ENCODE measurements at regions not wholly inside any gene's neighbourhood (a gene's known extent, or its start where the extent isn't known, plus 50 kb on each side); places are given as distances from the start of the nearest gene placed in this dataset.
A peak's percentile ranks its signal among the peaks of the same experiment; 100 is the strongest.

- DNase-seq (ENCODE audit: low spot score): peak; percentile 49
These were observed 95.1 kb upstream of the PLET1 start for GRCh38 chr11:112355726-112356125.

DNA sequence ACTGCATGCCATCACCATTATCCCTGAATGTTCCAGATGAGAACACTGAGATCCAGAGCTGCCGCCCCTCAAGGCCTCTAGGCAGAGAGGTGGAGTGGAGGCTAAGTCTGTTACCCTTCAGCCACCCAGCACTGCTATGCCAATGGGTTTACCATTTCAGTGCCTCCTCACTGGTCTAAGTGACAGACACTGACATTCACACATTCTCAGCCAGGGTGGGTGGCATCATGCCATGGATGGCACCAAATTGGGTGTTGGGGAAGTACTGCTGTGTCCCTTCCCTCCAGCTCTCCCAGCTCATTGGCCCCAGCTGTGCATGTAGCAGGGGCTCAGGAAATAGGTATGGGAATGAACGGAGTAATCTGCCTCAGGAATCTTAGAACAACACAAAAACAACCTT lies 96.8 kb upstream of the PLET1 start:
- DNase-seq (ENCODE audit: low spot score): no peak

- no peak for DNase-seq (ENCODE audit: low spot score)
These were observed 100.7 kb upstream of the PLET1 start for GRCh38 chr11:112361396-112361795.

DNA sequence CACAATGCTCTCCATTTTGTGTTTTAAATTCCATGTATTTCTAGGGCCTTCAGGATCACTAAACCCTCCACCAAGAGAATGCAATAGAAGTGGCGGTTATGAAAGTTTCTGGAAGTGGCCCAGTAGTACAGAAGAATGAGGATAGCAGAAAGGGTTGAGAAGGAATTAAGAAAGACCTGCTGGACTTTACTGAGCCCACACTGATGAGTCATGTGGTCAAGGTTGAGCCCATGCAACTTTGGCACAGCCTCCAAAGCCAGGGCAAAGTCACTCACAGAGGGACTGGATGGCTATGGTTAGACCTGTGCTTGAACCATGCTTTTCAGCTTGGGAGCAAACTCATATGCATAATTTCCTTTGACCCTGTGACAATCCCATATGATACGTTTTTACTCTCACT lies 102.9 kb upstream of the PLET1 start:
- no peak for DNase-seq (ENCODE audit: low spot score)

- no peak for DNase-seq (ENCODE audit: low spot score)
These were observed 104.4 kb upstream of the PLET1 start for GRCh38 chr11:112364962-112365481.

DNA sequence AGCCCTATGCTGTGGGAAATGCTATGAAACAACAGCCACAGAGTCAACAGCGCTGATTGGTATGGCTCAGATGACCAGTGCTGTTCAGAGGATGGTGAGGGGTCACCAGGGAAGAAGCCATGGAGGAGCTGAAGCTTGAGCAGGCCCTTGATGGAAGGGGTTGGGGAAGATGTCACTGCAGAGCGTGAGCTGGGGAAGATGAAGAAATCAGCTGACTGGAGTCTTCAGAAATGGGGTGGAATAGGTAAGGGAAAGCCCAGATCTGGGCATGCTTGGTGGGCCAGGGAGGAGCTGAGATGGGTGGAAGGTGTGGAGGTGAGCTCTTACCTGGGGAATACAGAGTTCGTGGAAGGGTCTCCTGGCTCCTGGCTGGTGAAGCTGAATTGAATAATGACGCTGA lies 105.4 kb upstream of the PLET1 start:
- DNase-seq (ENCODE audit: low spot score): no peak

GRCh38 chr11:112366777-112367176 lies 106.1 kb upstream of the PLET1 start:
- no peak for DNase-seq (ENCODE audit: low spot score)

- no peak for DNase-seq (ENCODE audit: low spot score)
These were observed 106.8 kb upstream of the PLET1 start for GRCh38 chr11:112367461-112367860.

GRCh38 chr11:112367895-112368294 lies 107.2 kb upstream of the PLET1 start:
- no peak for DNase-seq (ENCODE audit: low spot score)

DNA sequence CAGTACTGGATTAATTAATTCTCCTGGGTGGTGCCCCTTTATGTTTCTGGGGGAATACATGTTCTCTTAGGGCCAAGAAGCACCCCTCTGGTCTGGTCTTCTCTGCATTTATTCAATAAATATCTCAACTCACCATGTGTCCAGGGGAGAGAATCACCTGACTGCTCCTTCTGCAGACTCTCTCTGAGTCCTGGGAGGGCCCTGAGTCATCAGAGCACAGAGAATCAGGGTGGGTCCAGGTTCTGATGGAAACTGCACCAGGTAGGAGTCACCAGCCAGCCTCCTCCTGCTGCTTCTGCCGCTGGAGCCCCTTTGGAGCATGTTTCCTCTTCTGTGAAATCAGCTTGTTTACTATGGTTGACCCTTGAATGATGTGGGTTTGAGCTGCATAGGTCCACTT lies 107.7 kb upstream of the PLET1 start:
- DNase-seq (ENCODE audit: low spot score): no peak

- DNase-seq (ENCODE audit: low spot score): no peak
These were observed 108.7 kb upstream of the PLET1 start for GRCh38 chr11:112369374-112369773.

DNA sequence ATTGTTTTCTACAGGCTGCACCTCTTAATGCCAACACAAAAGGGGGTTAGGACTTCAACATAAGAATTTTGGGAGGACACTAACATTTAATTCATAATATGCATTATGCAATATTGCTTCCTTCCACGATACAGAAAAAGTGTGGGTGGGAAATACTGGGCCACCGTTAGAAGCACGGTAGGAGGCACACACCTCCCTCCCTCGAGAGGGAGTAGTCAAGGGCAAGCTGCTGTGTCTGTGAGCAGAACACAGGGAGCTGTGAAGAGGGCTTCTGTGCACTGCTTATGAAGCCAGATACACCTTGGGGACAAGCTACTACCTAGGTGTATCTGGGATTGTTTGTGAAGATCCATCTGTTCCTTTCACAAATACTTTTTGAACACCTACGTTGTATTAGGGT lies 109.3 kb upstream of the PLET1 start:
- DNase-seq (ENCODE audit: low spot score): no peak

- no peak for DNase-seq (ENCODE audit: low spot score)
These were observed 114.0 kb upstream of the PLET1 start for GRCh38 chr11:112374486-112375140.

DNA sequence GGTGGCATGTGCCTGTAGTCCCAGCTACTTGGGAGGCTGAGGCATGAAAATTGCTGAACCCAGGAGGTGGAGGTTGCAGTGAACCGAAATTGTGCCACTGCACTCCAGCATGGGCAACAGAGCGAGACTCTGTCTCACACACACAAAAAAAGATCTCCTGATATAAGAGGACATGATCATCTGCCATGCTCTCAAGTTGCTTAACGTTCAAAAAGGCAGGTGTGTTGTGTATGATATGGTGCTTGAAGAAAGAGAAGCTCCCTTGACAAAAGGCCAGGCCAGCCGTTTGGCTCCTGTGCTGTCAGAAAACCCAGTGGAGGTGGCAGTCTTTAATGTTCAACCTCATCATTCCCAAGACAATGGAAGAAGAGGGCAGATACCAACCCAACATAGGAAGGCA lies 117.3 kb upstream of the PLET1 start:
- no peak for DNase-seq (ENCODE audit: low spot score)

DNA sequence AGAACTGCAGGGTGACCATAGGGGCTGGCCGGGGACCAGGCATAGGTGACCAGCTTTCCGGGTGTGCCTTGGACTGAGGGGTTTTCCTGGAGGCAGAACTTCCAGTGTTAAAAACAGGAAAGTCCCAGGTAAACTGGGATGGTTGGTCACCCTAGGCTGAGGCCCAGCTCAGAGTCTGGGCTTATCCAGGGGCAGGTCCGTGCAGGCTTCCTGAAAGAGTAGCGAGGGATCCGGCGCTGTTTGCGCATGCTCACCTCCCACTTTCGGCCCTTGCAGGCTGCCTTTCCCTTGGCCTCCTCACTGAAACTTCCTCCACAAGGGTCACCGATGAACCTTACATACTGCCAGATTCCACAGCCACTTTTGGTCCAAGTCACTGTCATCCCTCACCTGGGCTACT lies 119.8 kb upstream of the PLET1 start:
- no peak for DNase-seq (ENCODE audit: low spot score)

DNA sequence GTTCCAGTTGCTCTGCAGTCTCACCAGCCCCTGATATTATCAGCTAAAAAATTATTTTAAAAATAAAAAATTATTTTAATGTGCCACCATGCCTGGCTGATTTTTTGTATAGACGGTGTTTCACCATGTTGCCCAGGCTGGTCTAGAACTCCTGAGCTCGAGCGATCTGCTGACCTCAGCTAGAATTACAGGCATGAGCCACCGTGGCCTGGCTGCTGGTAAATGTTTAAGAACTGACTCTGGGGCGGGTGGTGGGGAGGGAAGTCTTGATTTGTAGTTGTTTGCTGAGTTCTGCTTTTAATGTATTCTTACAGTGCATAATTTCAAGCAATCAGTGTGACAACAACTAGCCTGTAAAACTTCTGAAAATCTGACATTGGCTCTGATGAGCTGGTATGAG lies 120.9 kb upstream of the PLET1 start:
- no peak for DNase-seq (ENCODE audit: low spot score)

- no peak for DNase-seq (ENCODE audit: low spot score)
These were observed 121.9 kb upstream of the PLET1 start for GRCh38 chr11:112382561-112382960.

DNA sequence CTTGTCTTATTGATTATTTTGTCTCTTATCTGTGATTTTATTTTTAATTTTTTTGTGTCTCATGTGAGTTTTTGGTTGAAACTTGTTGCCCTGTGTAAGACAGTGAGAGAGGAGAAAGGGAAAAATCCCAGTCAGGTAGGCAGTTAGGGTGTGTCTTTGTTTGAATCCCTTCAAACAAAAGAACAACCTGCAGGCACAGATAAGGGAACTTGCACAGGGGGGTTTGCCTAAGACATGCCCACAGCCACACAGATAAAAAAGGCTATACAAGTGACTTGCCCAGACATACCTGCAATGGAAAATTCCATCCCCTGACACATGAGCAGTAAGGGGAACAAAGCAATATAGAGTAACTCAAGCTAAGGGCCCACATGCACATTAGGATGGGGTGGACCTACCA lies 127.8 kb upstream of the PLET1 start:
- DNase-seq (ENCODE audit: low spot score): no peak

- DNase-seq (ENCODE audit: low spot score): no peak
These were observed 130.4 kb upstream of the PLET1 start for GRCh38 chr11:112391086-112391485.

GRCh38 chr11:112392904-112393303 lies 132.2 kb upstream of the PLET1 start:
- DNase-seq (ENCODE audit: low spot score): no peak

- DNase-seq (ENCODE audit: low spot score): no peak
These were observed 133.6 kb upstream of the PLET1 start for GRCh38 chr11:112394304-112394703.

DNA sequence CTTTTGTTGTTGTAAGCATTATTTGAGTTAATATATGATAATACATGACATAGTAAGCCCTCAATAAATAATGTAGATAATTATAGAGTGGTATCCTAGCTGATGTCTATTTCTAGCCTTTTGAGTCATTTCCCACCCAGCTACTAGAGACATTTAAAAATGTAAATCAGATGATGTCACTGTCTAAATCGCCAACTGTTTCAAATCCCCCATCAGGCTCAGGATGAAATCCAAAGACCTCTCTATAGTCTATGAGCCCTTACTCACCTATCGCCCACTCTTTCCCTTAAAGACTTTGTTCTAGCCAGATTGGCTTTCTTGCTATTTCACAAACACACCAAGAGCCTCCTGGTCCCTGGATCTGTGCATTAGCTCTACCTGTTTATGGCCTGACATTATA lies 135.4 kb upstream of the PLET1 start:
- DNase-seq (ENCODE audit: low spot score): no peak

- no peak for DNase-seq (ENCODE audit: low spot score)
These were observed 138.3 kb upstream of the PLET1 start for GRCh38 chr11:112398798-112399478.

- no peak for DNase-seq (ENCODE audit: low spot score)
These were observed 139.9 kb upstream of the PLET1 start for GRCh38 chr11:112400476-112401014.
